ENCODE measurements at regions not wholly inside any gene's neighbourhood (a gene's known extent, or its start where the extent isn't known, plus 50 kb on each side); places are given as distances from the start of the nearest gene placed in this dataset.

DNA sequence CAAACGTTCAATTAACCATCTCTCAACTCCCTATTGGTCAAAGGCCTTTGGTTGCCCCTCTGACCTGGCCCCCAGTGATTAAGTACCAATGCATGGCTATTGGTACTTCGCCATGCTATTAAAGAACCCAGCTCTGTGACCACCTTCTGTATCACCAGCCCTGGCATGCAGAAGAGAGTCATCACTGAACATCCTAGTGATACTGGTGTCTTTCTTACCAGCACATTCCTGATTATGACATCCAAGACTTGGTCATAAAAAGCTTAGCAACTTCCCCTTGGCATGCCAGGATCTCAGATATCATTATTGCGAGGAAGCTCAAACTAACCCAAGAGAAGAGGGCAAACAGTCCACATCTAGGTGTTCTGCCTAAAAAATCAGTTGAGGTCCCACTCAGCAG lies 122.3 kb upstream of the OTUD4 start:
- TF ChIP-seq, protein P1, sequence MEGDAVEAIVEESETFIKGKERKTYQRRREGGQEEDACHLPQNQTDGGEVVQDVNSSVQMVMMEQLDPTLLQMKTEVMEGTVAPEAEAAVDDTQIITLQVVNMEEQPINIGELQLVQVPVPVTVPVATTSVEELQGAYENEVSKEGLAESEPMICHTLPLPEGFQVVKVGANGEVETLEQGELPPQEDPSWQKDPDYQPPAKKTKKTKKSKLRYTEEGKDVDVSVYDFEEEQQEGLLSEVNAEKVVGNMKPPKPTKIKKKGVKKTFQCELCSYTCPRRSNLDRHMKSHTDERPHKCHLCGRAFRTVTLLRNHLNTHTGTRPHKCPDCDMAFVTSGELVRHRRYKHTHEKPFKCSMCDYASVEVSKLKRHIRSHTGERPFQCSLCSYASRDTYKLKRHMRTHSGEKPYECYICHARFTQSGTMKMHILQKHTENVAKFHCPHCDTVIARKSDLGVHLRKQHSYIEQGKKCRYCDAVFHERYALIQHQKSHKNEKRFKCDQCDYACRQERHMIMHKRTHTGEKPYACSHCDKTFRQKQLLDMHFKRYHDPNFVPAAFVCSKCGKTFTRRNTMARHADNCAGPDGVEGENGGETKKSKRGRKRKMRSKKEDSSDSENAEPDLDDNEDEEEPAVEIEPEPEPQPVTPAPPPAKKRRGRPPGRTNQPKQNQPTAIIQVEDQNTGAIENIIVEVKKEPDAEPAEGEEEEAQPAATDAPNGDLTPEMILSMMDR (conservative IDR thresholded peaks at IDR 0.05; ENCODE audit: low read length): no peak
- TF ChIP-seq EZH2phosphoT487 (IDR thresholded peaks at IDR 0.05; ENCODE audit: borderline replicate concordance): no peak
